CD8-positive, alpha-beta memory T cell (primary cell): ENCODE measurements at regions not wholly inside any gene's neighbourhood (a gene's known extent, or its start where the extent isn't known, plus 50 kb on each side); places are given as distances from the start of the nearest gene placed in this dataset.
"Not testable (repeated sequence)": the region's sequence is repeated elsewhere in the genome, so short reads cannot be mapped to it uniquely, and the experiment has no call there.

ENCODE experiments used
- CTCF ChIA-PET: fragments of 350-600 bp; sonication (Branson Sonifier 250); formaldehyde crosslinking; loops from one replicate; lab custom pipeline; 2021; ENCODE audit warnings: antibody characterized with exemption; lab: Charles Lee
- POLR2A ChIA-PET: fragments of 350-600 bp; sonication (Branson Sonifier 250); formaldehyde crosslinking; loops from one replicate; lab custom pipeline; 2021; ENCODE audit warnings: antibody characterized with exemption; lab: Charles Lee
- DNase-seq, 5 donors: peaks; one replicate each; pipeline versions ENCODE4 v3.0.0 to v3.0.0-alpha.2; 2020 to 2022; ENCODE audit warnings: mixed read lengths in 1 of 5
- H3K27ac ChIP-seq: one replicate; pipeline ENCODE4 v1.7.0; 2013; ENCODE audit warnings: low read depth, mild to moderate bottlenecking, low read length, moderate library complexity
- H3K27me3 ChIP-seq: 2 replicates; pipeline ENCODE4 v1.7.0; 2013; ENCODE audit warnings: low read length, mild to moderate bottlenecking; ENCODE audit not compliant: insufficient read depth, poor library complexity, severe bottlenecking
- H3K36me3 ChIP-seq: 2 replicates; pipeline ENCODE4 v1.7.0; 2013; ENCODE audit warnings: mild to moderate bottlenecking, low read length, moderate library complexity; ENCODE audit not compliant: insufficient read depth
- H3K4me1 ChIP-seq: 2 replicates; pipeline ENCODE4 v1.7.0; 2013; ENCODE audit warnings: mild to moderate bottlenecking, low read length, moderate library complexity; ENCODE audit not compliant: insufficient read depth
- H3K4me3 ChIP-seq: 2 replicates; pipeline ENCODE4 v1.7.0; 2013; ENCODE audit warnings: mild to moderate bottlenecking, low read length
- H3K9me3 ChIP-seq: 2 replicates; pipeline ENCODE4 v1.7.0; 2013; ENCODE audit warnings: mild to moderate bottlenecking, low read length
- H3K27ac Mint-ChIP-seq, 8 donors: one replicate each; pipeline ENCODE4 v1.8.0; 2020 to 2021; ENCODE audit warnings: mixed read lengths in 8 of 8, mild to moderate bottlenecking in 6 of 8, inconsistent platforms in 3 of 8, moderate library complexity in 3 of 8
- H3K27me3 Mint-ChIP-seq, 2 donors: one replicate each; pipeline ENCODE4 v1.8.0; 2020 to 2021; ENCODE audit warnings: mixed read lengths in 2 of 2, mild to moderate bottlenecking in 1 of 2, moderate library complexity in 1 of 2
- H3K36me3 Mint-ChIP-seq, 3 donors: one replicate each; pipeline ENCODE4 v1.8.0; 2020 to 2021; ENCODE audit warnings: mixed read lengths in 3 of 3, inconsistent platforms in 1 of 3, mild to moderate bottlenecking in 1 of 3
- H3K4me1 Mint-ChIP-seq, 3 donors: one replicate each; pipeline ENCODE4 v1.8.0; 2020 to 2021; ENCODE audit warnings: mixed read lengths in 3 of 3, inconsistent platforms in 1 of 3, mild to moderate bottlenecking in 1 of 3
- H3K4me3 Mint-ChIP-seq, 7 donors: one replicate each; pipeline ENCODE4 v1.8.0; 2020 to 2021; ENCODE audit warnings: mixed read lengths in 7 of 7, mild to moderate bottlenecking in 6 of 7, moderate library complexity in 4 of 7, inconsistent platforms in 2 of 7
- H3K9me3 Mint-ChIP-seq, 5 donors: one replicate each; pipeline ENCODE4 v1.8.0; 2020 to 2022; ENCODE audit warnings: mixed read lengths in 5 of 5, mild to moderate bottlenecking in 3 of 5, moderate library complexity in 2 of 5, inconsistent platforms in 1 of 5

DNA sequence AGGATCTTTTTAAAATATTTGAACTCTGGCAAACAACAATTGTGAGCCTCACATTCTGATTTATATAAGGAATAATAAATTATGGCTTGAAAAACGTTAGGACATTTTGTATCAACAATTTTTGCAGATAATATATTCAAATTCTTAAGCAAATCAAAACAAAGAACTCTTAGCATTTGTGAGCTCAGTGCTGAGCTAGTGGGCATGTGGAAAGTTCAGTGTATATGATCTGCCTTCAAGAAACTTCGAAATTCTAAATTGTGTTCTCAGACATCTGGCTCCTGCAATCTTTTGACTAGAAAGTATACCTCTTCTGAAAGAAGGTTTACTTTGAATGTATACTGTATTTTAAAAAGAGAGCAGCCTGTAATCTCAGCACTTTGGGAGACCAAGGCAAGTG, 122.3 kb upstream of the NEIL3 start:
- no peak overlapping the region for H3K27ac ChIP-seq
- no peaks in the 10 kb centered on the region for H3K9me3 ChIP-seq
- no peaks in the 10 kb centered on the region for H3K36me3 ChIP-seq
- Mint-ChIP-seq H3K27me3 (peaks cover 3 to 5% of the 10 kb centered on the region in 2 donors), H3K9me3 (no peaks in the 10 kb centered on the region), H3K4me3 (no peak overlapping the region), H3K27ac (no peak overlapping the region), H3K4me1 (no peaks in the 10 kb centered on the region), H3K36me3 (no peaks in the 10 kb centered on the region)
- no peak for DNase-seq
- POLR2A ChIA-PET = no interaction called here
- no peaks in the 10 kb centered on the region for H3K27me3 ChIP-seq
- CTCF ChIA-PET = no interaction called here
- H3K4me3 ChIP-seq = no peak overlapping the region
- no peaks in the 10 kb centered on the region for H3K4me1 ChIP-seq

DNA sequence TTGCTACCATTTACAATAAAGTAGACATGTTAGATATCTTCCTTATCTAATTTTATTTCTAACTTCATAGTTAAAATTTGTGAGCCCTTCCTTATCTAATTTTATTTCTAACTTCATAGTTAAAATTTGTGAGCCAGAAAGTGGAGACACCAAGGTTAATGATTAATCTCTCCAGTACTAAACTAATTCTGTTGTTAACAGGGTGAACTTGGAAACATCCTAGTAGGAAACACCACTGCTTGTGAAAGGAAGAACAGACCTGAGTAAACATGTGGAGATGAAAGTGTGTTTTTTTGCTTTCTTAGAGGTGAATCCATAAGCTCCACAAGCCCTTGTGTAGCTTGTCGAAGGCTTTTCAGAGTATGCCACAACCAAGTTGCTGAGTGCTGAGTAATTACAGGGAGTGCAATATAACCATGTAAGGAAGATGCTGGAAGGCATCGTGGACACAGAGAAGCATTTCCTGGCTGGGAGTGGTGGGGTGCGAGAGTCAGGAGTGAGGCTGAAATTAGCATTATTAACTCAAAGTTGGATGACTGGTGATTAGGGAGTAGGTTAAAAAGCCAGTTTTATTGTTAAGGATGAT, 118.6 kb upstream of the NEIL3 start:
- no peak overlapping the region for H3K27ac Mint-ChIP-seq
- H3K4me3 Mint-ChIP-seq = no peak overlapping the region
- ChIA-PET POLR2A (no interaction called here), CTCF (no interaction called here)
- H3K4me3 ChIP-seq = no peak overlapping the region
- DNase-seq = no peak
- peaks cover 3 to 5% of the 10 kb centered on the region in 2 donors for H3K27me3 Mint-ChIP-seq
- H3K27me3 ChIP-seq = no peaks in the 10 kb centered on the region
- no peaks in the 10 kb centered on the region for H3K4me1 ChIP-seq
- no peaks in the 10 kb centered on the region for H3K9me3 Mint-ChIP-seq
- no peaks in the 10 kb centered on the region for H3K36me3 Mint-ChIP-seq
- no peak overlapping the region for H3K27ac ChIP-seq
- no peaks in the 10 kb centered on the region for H3K4me1 Mint-ChIP-seq
- H3K36me3 ChIP-seq = no peaks in the 10 kb centered on the region
- H3K9me3 ChIP-seq = no peaks in the 10 kb centered on the region

DNA sequence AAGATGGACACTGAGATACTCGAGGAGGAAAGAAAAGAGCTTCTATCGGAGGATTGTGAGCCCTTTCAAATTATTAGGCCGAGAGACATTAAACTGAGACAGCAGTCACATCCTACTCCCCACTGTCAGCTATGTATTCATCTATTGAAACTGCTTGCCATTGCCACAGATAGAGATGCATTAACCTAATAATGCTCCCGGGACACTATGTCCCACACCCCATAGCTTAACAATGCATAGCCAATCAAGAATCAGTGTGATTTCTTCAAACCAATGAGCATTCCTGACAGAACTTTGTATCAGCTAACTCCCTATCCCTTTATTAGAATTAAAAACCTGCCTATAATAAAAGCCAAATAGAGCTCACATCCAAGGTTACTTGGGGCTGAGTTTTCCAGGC, 118.1 kb upstream of the NEIL3 start:
- Mint-ChIP-seq H3K9me3 (no peaks in the 10 kb centered on the region), H3K4me1 (no peaks in the 10 kb centered on the region), H3K27me3 (peaks cover 3 to 5% of the 10 kb centered on the region in 2 donors), H3K27ac (no peak overlapping the region), H3K36me3 (no peaks in the 10 kb centered on the region), H3K4me3 (no peak overlapping the region)
- DNase-seq = no peak
- ChIA-PET POLR2A (no interaction called here), CTCF (no interaction called here)
- Histone ChIP-seq H3K9me3 (no peaks in the 10 kb centered on the region), H3K36me3 (no peaks in the 10 kb centered on the region), H3K4me3 (no peak overlapping the region), H3K27ac (no peak overlapping the region), H3K27me3 (no peaks in the 10 kb centered on the region), H3K4me1 (no peaks in the 10 kb centered on the region)

DNA sequence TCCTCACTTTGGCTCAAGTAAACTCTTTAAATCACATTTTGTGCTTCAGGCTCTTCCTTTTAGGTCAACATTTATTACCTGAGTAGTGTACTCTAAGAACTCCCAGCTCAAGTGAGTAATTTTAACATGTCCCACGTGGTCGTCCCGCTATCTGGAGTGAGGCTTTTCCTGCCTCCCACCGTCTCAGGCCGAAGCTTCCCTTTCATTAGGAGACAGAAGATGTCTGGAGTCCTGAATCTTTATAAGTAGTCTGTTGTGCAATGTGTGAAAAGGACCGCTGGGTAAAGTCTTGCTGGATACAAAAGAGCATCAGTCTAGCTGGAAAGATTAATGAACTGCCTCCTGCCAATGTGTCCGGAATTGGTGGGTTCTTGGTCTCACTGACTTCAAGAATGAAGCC, 117.7 kb upstream of the NEIL3 start:
- Histone ChIP-seq H3K4me1 (no peaks in the 10 kb centered on the region), H3K27ac (no peak overlapping the region), H3K9me3 (no peaks in the 10 kb centered on the region), H3K27me3 (no peaks in the 10 kb centered on the region), H3K4me3 (no peak overlapping the region), H3K36me3 (no peaks in the 10 kb centered on the region)
- DNase-seq = no peak
- H3K36me3 Mint-ChIP-seq = no peaks in the 10 kb centered on the region
- peaks cover 3 to 5% of the 10 kb centered on the region in 2 donors for H3K27me3 Mint-ChIP-seq
- peaks cover 0 to 2% (median 0%) of the 10 kb centered on the region in 5 donors for H3K9me3 Mint-ChIP-seq
- CTCF ChIA-PET = no interaction called here
- no peak overlapping the region for H3K4me3 Mint-ChIP-seq
- H3K27ac Mint-ChIP-seq = no peak overlapping the region
- no peaks in the 10 kb centered on the region for H3K4me1 Mint-ChIP-seq
- POLR2A ChIA-PET = no interaction called here

DNA sequence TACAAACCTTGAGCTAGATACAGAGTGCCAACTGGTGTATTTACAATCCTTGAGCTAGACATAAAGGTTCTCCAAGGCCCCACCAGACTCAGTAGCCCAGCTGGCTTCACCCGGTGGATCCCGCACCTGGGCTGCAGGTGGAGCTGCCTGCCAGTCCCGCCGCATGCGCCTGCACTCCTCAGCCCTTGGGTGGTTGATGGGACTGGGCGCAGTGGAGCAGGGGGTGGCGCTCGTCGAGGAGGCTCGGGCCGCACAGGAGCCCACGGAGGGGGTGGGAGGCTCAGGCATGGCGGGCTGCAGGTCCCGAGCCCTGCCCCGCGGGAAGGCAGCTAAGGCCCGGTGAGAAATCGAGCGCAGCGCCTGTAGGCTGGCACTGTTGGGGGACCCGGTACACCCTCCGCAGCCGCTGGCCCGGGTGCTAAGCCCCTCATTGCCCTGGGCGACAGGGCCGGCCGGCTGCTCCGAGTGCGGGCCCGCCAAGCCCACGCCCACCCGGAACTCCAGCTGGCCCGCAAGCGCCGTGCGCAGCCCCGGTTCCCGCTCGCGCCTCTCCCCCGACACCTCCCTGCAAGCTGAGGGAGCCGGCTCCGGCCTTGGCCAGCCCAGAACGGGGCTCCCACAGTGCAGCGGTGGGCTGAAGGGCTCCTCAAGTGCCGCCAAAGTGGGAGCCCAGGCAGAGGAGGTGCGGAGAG, 116.5 kb upstream of the NEIL3 start:
- H3K27ac ChIP-seq, H3K4me1 ChIP-seq, H3K9me3 ChIP-seq, H3K27me3 ChIP-seq, H3K4me3 Mint-ChIP-seq, H3K36me3 ChIP-seq, H3K36me3 Mint-ChIP-seq, H3K27me3 Mint-ChIP-seq, POLR2A ChIA-PET, H3K4me1 Mint-ChIP-seq, H3K4me3 ChIP-seq, H3K9me3 Mint-ChIP-seq, H3K27ac Mint-ChIP-seq, DNase-seq, CTCF ChIA-PET: not testable (repeated sequence)

DNA sequence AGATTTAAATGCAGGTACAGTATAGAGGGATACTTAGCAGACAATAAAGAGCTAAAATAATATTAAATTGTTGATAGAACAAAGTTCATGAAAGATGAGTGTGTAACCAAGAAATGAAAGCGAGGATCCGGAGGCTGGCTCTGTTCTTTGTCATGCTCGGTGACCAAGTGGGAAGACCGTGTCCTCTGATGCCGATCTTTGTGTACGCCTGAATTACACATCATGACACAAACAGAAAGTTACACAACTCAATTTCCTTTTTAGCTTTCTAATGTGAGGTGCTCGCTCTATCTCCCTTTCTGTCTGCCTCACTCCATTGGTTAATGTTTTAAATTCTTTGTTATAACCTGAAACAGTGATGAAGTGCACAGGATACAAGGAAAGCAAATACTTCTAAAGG, 114.8 kb upstream of the NEIL3 start:
- Histone ChIP-seq H3K27me3 (no peaks in the 10 kb centered on the region), H3K4me3 (no peak overlapping the region), H3K36me3 (no peaks in the 10 kb centered on the region), H3K9me3 (no peaks in the 10 kb centered on the region), H3K4me1 (no peaks in the 10 kb centered on the region), H3K27ac (no peak overlapping the region)
- CTCF ChIA-PET = no interaction called here
- no peaks in the 10 kb centered on the region for H3K36me3 Mint-ChIP-seq
- H3K9me3 Mint-ChIP-seq = peaks cover 0 to 4% (median 0%) of the 10 kb centered on the region in 5 donors
- peaks cover 3 to 5% of the 10 kb centered on the region in 2 donors for H3K27me3 Mint-ChIP-seq
- no peak overlapping the region for H3K4me3 Mint-ChIP-seq
- POLR2A ChIA-PET = no interaction called here
- H3K27ac Mint-ChIP-seq = no peak overlapping the region
- DNase-seq = no peak
- no peaks in the 10 kb centered on the region for H3K4me1 Mint-ChIP-seq

DNA sequence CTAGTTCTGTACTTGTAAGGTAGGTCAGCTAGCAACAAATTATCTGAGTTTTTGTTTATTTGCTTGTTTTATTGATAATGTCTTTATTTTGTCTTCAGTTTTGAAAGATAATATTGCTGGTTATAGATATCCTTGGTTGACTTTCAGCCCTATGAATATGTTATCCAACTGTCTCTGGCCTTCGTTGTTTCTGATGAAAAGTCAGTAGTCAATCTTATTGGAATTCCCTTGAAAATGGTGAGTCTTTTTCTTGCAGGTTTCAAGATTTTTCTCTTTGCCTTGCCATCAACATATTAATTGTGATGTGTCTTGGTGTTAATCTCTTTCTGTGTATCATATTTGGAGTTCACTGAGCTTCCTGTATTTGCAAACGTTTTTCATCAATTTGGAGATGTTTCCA, 113.1 kb upstream of the NEIL3 start:
- POLR2A ChIA-PET = no interaction called here
- CTCF ChIA-PET = no interaction called here
- no peaks in the 10 kb centered on the region for H3K9me3 ChIP-seq

DNA sequence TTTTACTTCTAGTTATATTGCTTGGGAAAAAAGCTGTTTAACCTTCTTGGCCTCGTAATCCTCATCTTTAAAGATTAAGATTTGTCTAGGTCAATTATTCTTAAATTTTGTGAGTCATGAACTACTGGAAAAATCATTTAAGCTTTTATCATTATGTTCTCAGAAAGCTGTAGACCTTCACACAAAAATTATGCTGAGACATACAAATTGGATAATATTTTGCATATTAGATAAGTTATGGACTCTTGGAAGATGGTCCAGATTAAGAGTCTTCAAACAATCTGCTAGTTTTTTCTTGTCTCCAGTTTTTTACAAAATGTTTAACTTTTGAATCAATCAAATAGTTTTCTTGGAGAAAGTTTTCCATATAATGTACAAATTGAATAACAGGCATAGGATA, 108.1 kb upstream of the NEIL3 start:
- H3K4me3 Mint-ChIP-seq = no peak overlapping the region

More for the DNA sequence above, 113.1 kb upstream of the NEIL3 start:
- DNase-seq = no peak
- no peak overlapping the region for H3K4me3 ChIP-seq
- H3K27ac ChIP-seq = no peak overlapping the region
- H3K36me3 ChIP-seq = no peaks in the 10 kb centered on the region
- no peaks in the 10 kb centered on the region for H3K4me1 ChIP-seq
- no peaks in the 10 kb centered on the region for H3K36me3 Mint-ChIP-seq
- H3K27me3 ChIP-seq = no peaks in the 10 kb centered on the region
- peaks cover 0 to 4% (median 0%) of the 10 kb centered on the region in 5 donors for H3K9me3 Mint-ChIP-seq
- no peak overlapping the region for H3K4me3 Mint-ChIP-seq
- H3K4me1 Mint-ChIP-seq = no peaks in the 10 kb centered on the region
- peaks cover 0 to 7% of the 10 kb centered on the region in 2 donors for H3K27me3 Mint-ChIP-seq
- peak overlapping the region in 1 of 8 donors; percentile 26 for H3K27ac Mint-ChIP-seq

More for the DNA sequence above, 108.1 kb upstream of the NEIL3 start:
- Histone ChIP-seq H3K9me3 (no peaks in the 10 kb centered on the region), H3K27ac (no peak overlapping the region), H3K36me3 (no peaks in the 10 kb centered on the region), H3K27me3 (no peaks in the 10 kb centered on the region), H3K4me3 (no peak overlapping the region), H3K4me1 (no peaks in the 10 kb centered on the region)
- ChIA-PET CTCF (no interaction called here), POLR2A (no interaction called here)
- Mint-ChIP-seq H3K27ac (no peak overlapping the region), H3K36me3 (no peaks in the 10 kb centered on the region), H3K4me1 (no peaks in the 10 kb centered on the region), H3K27me3 (peaks cover 2 to 7% of the 10 kb centered on the region in 2 donors), H3K9me3 (peaks cover 0 to 9% (median 5%) of the 10 kb centered on the region in 5 donors)
- DNase-seq = no peak
